Central memory CD8-positive, alpha-beta T cell (primary cell): ENCODE measurements at regions not wholly inside any gene's neighbourhood (a gene's known extent, or its start where the extent isn't known, plus 50 kb on each side); places are given as distances from the start of the nearest gene placed in this dataset.

Experiments
- ATAC-seq: fragments of 150-1000 bp; cut with Tn5 transposase; replicated peaks from 2 replicates; pipeline ENCODE4 v1.10.0; 2022; ENCODE audit warnings: mild to moderate bottlenecking, moderate FRiP score, moderate number of reproducible peaks; ENCODE audit not compliant: poor library complexity, severe bottlenecking; ENCODE audit errors: extremely low read depth
- DNase-seq, 2 donors: peaks; one replicate each; pipeline ENCODE4 v3.0.0; 2021; ENCODE audit warnings: low spot score in 2 of 2
- H3K27ac Mint-ChIP-seq: one replicate; pipeline ENCODE4 v1.8.0; 2022; ENCODE audit warnings: low read depth, mild to moderate bottlenecking, moderate library complexity, mixed read lengths
- H3K27me3 Mint-ChIP-seq: one replicate; pipeline ENCODE4 v1.8.0; 2022; ENCODE audit warnings: mixed read lengths
- H3K36me3 Mint-ChIP-seq: one replicate; pipeline ENCODE4 v1.8.0; 2022; ENCODE audit warnings: mild to moderate bottlenecking, moderate library complexity, mixed read lengths; ENCODE audit not compliant: insufficient read depth
- H3K4me1 Mint-ChIP-seq: one replicate; pipeline ENCODE4 v1.8.0; 2022; ENCODE audit warnings: mixed read lengths
- H3K4me3 Mint-ChIP-seq: one replicate; pipeline ENCODE4 v1.8.0; 2022; ENCODE audit warnings: mild to moderate bottlenecking, moderate library complexity, mixed read lengths
- H3K9me3 Mint-ChIP-seq: one replicate; pipeline ENCODE4 v1.8.0; 2022; ENCODE audit warnings: mixed read lengths

GRCh38 chr4:134552063-134552462 lies 350.5 kb upstream of the PABPC4L start:
- H3K27me3 Mint-ChIP-seq = no peaks in the 10 kb centered on the region
- H3K27ac Mint-ChIP-seq = no peak overlapping the region
- H3K4me3 Mint-ChIP-seq = no peak overlapping the region

GRCh38 chr4:134551348-134551747 lies 349.8 kb upstream of the PABPC4L start:
- Mint-ChIP-seq H3K36me3 (no peaks in the 10 kb centered on the region), H3K4me1 (no peaks in the 10 kb centered on the region), H3K27ac (no peak overlapping the region), H3K9me3 (peaks cover 24% of the 10 kb centered on the region), H3K27me3 (no peaks in the 10 kb centered on the region), H3K4me3 (no peak overlapping the region)
- ATAC-seq (no peak), DNase-seq (no peak)

More at GRCh38 chr4:134552063-134552462, 350.5 kb upstream of the PABPC4L start:
- no peaks in the 10 kb centered on the region for H3K4me1 Mint-ChIP-seq
- H3K36me3 Mint-ChIP-seq = no peaks in the 10 kb centered on the region
- peaks cover 23% of the 10 kb centered on the region for H3K9me3 Mint-ChIP-seq
- ATAC-seq (no peak), DNase-seq (no peak)

- no peaks in the 10 kb centered on the region for H3K27me3 Mint-ChIP-seq
- no peak overlapping the region for H3K27ac Mint-ChIP-seq
- H3K4me1 Mint-ChIP-seq = no peaks in the 10 kb centered on the region
- H3K9me3 Mint-ChIP-seq = peaks cover 11% of the 10 kb centered on the region
- DNase-seq (no peak), ATAC-seq (no peak)
- H3K4me3 Mint-ChIP-seq = no peak overlapping the region
- no peaks in the 10 kb centered on the region for H3K36me3 Mint-ChIP-seq
Observed at GRCh38 chr4:134548052-134548628, 346.6 kb upstream of the PABPC4L start.

- Mint-ChIP-seq H3K27me3 (no peaks in the 10 kb centered on the region), H3K9me3 (peaks cover 11% of the 10 kb centered on the region), H3K27ac (no peak overlapping the region), H3K4me1 (no peaks in the 10 kb centered on the region), H3K36me3 (no peaks in the 10 kb centered on the region), H3K4me3 (no peak overlapping the region)
- no peak for DNase-seq
- ATAC-seq = no peak
Observed at GRCh38 chr4:134546279-134546678, 344.7 kb upstream of the PABPC4L start.

GRCh38 chr4:134544303-134544770 lies 342.7 kb upstream of the PABPC4L start:
- Mint-ChIP-seq H3K27me3 (no peaks in the 10 kb centered on the region), H3K4me3 (no peak overlapping the region), H3K9me3 (peaks cover 11% of the 10 kb centered on the region), H3K4me1 (no peaks in the 10 kb centered on the region), H3K27ac (no peak overlapping the region), H3K36me3 (no peaks in the 10 kb centered on the region)
- no peak for ATAC-seq
- no peak for DNase-seq

- H3K4me1 Mint-ChIP-seq = no peaks in the 10 kb centered on the region
- no peaks in the 10 kb centered on the region for H3K27me3 Mint-ChIP-seq
- DNase-seq (no peak), ATAC-seq (no peak)
- H3K36me3 Mint-ChIP-seq = no peaks in the 10 kb centered on the region
- H3K4me3 Mint-ChIP-seq = no peak overlapping the region
- no peak overlapping the region for H3K27ac Mint-ChIP-seq
- H3K9me3 Mint-ChIP-seq = no peaks in the 10 kb centered on the region
Observed at GRCh38 chr4:134540588-134540987, 339.0 kb upstream of the PABPC4L start.

GRCh38 chr4:134539729-134540231 lies 338.2 kb upstream of the PABPC4L start:
- Mint-ChIP-seq H3K27me3 (no peaks in the 10 kb centered on the region), H3K4me1 (no peaks in the 10 kb centered on the region), H3K27ac (no peak overlapping the region), H3K9me3 (no peaks in the 10 kb centered on the region), H3K36me3 (no peaks in the 10 kb centered on the region), H3K4me3 (no peak overlapping the region)
- ATAC-seq = no peak
- no peak for DNase-seq

GRCh38 chr4:134537701-134538100 lies 336.1 kb upstream of the PABPC4L start:
- H3K4me1 Mint-ChIP-seq = no peaks in the 10 kb centered on the region
- no peaks in the 10 kb centered on the region for H3K27me3 Mint-ChIP-seq
- DNase-seq (no peak), ATAC-seq (no peak)
- no peak overlapping the region for H3K27ac Mint-ChIP-seq
- H3K9me3 Mint-ChIP-seq = no peaks in the 10 kb centered on the region
- H3K36me3 Mint-ChIP-seq = no peaks in the 10 kb centered on the region
- H3K4me3 Mint-ChIP-seq = no peak overlapping the region

GRCh38 chr4:134533068-134533467 lies 331.5 kb upstream of the PABPC4L start:
- no peaks in the 10 kb centered on the region for H3K27me3 Mint-ChIP-seq
- H3K27ac Mint-ChIP-seq = no peak overlapping the region
- no peak for DNase-seq
- H3K9me3 Mint-ChIP-seq = no peaks in the 10 kb centered on the region
- no peaks in the 10 kb centered on the region for H3K36me3 Mint-ChIP-seq
- no peak overlapping the region for H3K4me3 Mint-ChIP-seq
- no peaks in the 10 kb centered on the region for H3K4me1 Mint-ChIP-seq
- no peak for ATAC-seq

GRCh38 chr4:134531013-134531412 lies 329.4 kb upstream of the PABPC4L start:
- no peaks in the 10 kb centered on the region for H3K36me3 Mint-ChIP-seq
- H3K4me1 Mint-ChIP-seq = no peaks in the 10 kb centered on the region
- H3K27ac Mint-ChIP-seq = no peak overlapping the region
- ATAC-seq = no peak
- DNase-seq = no peak
- no peaks in the 10 kb centered on the region for H3K27me3 Mint-ChIP-seq
- H3K4me3 Mint-ChIP-seq = no peak overlapping the region
- H3K9me3 Mint-ChIP-seq = no peaks in the 10 kb centered on the region

- Mint-ChIP-seq H3K4me3 (no peak overlapping the region), H3K4me1 (no peaks in the 10 kb centered on the region)
- ATAC-seq = no peak
Observed at GRCh38 chr4:134529629-134530028, 328.0 kb upstream of the PABPC4L start.

GRCh38 chr4:134518574-134519217 lies 317.1 kb upstream of the PABPC4L start:
- H3K27ac Mint-ChIP-seq = no peak overlapping the region
- DNase-seq (no peak), ATAC-seq (no peak)
- no peaks in the 10 kb centered on the region for H3K4me1 Mint-ChIP-seq
- H3K4me3 Mint-ChIP-seq = no peak overlapping the region
- H3K9me3 Mint-ChIP-seq = no peaks in the 10 kb centered on the region
- H3K36me3 Mint-ChIP-seq = no peaks in the 10 kb centered on the region
- H3K27me3 Mint-ChIP-seq = no peaks in the 10 kb centered on the region

More at GRCh38 chr4:134529629-134530028, 328.0 kb upstream of the PABPC4L start:
- H3K27me3 Mint-ChIP-seq = no peaks in the 10 kb centered on the region
- no peak overlapping the region for H3K27ac Mint-ChIP-seq
- DNase-seq = no peak
- H3K9me3 Mint-ChIP-seq = peaks cover 6% of the 10 kb centered on the region
- H3K36me3 Mint-ChIP-seq = no peaks in the 10 kb centered on the region

GRCh38 chr4:134510544-134510943 lies 309.0 kb upstream of the PABPC4L start:
- no peaks in the 10 kb centered on the region for H3K36me3 Mint-ChIP-seq
- H3K27me3 Mint-ChIP-seq = no peaks in the 10 kb centered on the region
- H3K4me1 Mint-ChIP-seq = no peaks in the 10 kb centered on the region
- ATAC-seq (no peak), DNase-seq (no peak)
- no peak overlapping the region for H3K27ac Mint-ChIP-seq
- H3K9me3 Mint-ChIP-seq = peaks cover 14% of the 10 kb centered on the region
- no peak overlapping the region for H3K4me3 Mint-ChIP-seq
